Liver (tissue), 3 donors: ENCODE measurements at regions not wholly inside any gene's neighbourhood (a gene's known extent, or its start where the extent isn't known, plus 50 kb on each side); places are given as distances from the start of the nearest gene placed in this dataset.

ENCODE experiments used
- GABPA ChIP-seq, 2 donors: IDR thresholded peaks in 1 of 2; conservative IDR thresholded peaks in 1 of 2; 2 replicates each; pipeline ENCODE4 v1.6.1; 2016; ENCODE audit warnings: antibody characterized with exemption in 2 of 2, mild to moderate bottlenecking in 1 of 2, moderate library complexity in 1 of 2
- TF ChIP-seq, protein P1 (sequence below): fragments of 150-350 bp; IDR thresholded peaks from 2 replicates; pipeline ENCODE4 v1.5.1; 2017; ENCODE audit warnings: improper control_type of control experiment, low read depth, low read length; ENCODE audit not compliant: missing input control
- TF ChIP-seq, protein P2 (sequence below): IDR thresholded peaks from 2 replicates; pipeline ENCODE4 v1.6.1; 2016; ENCODE audit warnings: antibody characterized with exemption, mild to moderate bottlenecking
- donor health status: healthy.
- donor health status: healthy.

DNA sequence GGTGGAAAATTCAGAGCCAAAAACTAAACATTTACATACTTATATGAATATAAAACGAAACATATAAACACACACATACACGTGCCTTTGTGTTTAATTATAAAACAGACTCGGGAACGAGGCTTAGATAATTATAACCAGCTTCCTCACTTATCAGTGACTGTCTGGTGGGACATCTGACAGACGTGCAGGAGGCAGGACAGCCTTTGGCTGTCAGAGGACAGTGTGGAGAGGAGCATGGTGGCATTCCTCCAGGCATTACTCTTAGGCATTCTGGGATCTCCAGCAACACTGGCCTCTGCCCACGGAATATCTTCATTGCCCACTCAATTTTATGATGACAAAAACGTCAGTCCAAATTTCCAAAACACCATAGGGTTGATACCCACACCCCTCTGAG is 262.2 kb upstream of the NFE2L3 start:
- TF ChIP-seq, protein P1, sequence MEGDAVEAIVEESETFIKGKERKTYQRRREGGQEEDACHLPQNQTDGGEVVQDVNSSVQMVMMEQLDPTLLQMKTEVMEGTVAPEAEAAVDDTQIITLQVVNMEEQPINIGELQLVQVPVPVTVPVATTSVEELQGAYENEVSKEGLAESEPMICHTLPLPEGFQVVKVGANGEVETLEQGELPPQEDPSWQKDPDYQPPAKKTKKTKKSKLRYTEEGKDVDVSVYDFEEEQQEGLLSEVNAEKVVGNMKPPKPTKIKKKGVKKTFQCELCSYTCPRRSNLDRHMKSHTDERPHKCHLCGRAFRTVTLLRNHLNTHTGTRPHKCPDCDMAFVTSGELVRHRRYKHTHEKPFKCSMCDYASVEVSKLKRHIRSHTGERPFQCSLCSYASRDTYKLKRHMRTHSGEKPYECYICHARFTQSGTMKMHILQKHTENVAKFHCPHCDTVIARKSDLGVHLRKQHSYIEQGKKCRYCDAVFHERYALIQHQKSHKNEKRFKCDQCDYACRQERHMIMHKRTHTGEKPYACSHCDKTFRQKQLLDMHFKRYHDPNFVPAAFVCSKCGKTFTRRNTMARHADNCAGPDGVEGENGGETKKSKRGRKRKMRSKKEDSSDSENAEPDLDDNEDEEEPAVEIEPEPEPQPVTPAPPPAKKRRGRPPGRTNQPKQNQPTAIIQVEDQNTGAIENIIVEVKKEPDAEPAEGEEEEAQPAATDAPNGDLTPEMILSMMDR, result no peak
- TF ChIP-seq GABPA (IDR thresholded peaks at IDR 0.05 in 1 of 2, conservative IDR thresholded peaks at IDR 0.05 in 1 of 2), result no peak
- TF ChIP-seq, protein P2, sequence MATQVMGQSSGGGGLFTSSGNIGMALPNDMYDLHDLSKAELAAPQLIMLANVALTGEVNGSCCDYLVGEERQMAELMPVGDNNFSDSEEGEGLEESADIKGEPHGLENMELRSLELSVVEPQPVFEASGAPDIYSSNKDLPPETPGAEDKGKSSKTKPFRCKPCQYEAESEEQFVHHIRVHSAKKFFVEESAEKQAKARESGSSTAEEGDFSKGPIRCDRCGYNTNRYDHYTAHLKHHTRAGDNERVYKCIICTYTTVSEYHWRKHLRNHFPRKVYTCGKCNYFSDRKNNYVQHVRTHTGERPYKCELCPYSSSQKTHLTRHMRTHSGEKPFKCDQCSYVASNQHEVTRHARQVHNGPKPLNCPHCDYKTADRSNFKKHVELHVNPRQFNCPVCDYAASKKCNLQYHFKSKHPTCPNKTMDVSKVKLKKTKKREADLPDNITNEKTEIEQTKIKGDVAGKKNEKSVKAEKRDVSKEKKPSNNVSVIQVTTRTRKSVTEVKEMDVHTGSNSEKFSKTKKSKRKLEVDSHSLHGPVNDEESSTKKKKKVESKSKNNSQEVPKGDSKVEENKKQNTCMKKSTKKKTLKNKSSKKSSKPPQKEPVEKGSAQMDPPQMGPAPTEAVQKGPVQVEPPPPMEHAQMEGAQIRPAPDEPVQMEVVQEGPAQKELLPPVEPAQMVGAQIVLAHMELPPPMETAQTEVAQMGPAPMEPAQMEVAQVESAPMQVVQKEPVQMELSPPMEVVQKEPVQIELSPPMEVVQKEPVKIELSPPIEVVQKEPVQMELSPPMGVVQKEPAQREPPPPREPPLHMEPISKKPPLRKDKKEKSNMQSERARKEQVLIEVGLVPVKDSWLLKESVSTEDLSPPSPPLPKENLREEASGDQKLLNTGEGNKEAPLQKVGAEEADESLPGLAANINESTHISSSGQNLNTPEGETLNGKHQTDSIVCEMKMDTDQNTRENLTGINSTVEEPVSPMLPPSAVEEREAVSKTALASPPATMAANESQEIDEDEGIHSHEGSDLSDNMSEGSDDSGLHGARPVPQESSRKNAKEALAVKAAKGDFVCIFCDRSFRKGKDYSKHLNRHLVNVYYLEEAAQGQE, result no peak
